KMS-11 (cell line): ENCODE measurements at regions not wholly inside any gene's neighbourhood (a gene's known extent, or its start where the extent isn't known, plus 50 kb on each side); places are given as distances from the start of the nearest gene placed in this dataset.

Source experiments
- H2AFZ ChIP-seq: fragments of 200-600 bp; sonication (generic); 2 replicates; pipeline ENCODE4 v1.6.1; 2016; ENCODE audit warnings: antibody characterized with exemption, mixed run types, low read depth
- H3K27ac ChIP-seq: fragments of 200-600 bp; sonication (generic); 2 replicates; pipeline ENCODE4 v1.6.1; 2016; ENCODE audit warnings: mild to moderate bottlenecking, mixed run types
- H3K27me3 ChIP-seq: fragments of 200-600 bp; sonication (generic); 2 replicates; pipeline ENCODE4 v1.6.1; 2017; ENCODE audit warnings: mild to moderate bottlenecking, low read depth, mixed run types, moderate library complexity; ENCODE audit not compliant: insufficient read depth
- H3K36me3 ChIP-seq: fragments of 200-600 bp; sonication (generic); 2 replicates; pipeline ENCODE4 v1.6.1; 2017; ENCODE audit warnings: mild to moderate bottlenecking, mixed run types; ENCODE audit not compliant: insufficient read depth
- H3K4me1 ChIP-seq: fragments of 200-600 bp; sonication (generic); 2 replicates; pipeline ENCODE4 v1.6.1; 2016; ENCODE audit warnings: mild to moderate bottlenecking, low read depth, mixed run types; ENCODE audit not compliant: poor library complexity, severe bottlenecking
- H3K4me2 ChIP-seq: fragments of 200-600 bp; sonication (generic); 2 replicates; pipeline ENCODE4 v1.7.0; 2016; ENCODE audit warnings: mild to moderate bottlenecking, mixed run types
- H3K4me3 ChIP-seq: fragments of 200-600 bp; sonication (generic); IDR thresholded peaks from 2 replicates; pipeline ENCODE4 v1.6.1; 2017; ENCODE audit warnings: low read depth, low read length, mixed read lengths; ENCODE audit not compliant: insufficient read depth
- H3K79me2 ChIP-seq: fragments of 200-600 bp; sonication (generic); 2 replicates; pipeline ENCODE4 v1.6.1; 2016; ENCODE audit warnings: low read depth, mixed run types; ENCODE audit not compliant: insufficient read depth
- H3K9ac ChIP-seq: fragments of 200-600 bp; sonication (generic); 2 replicates; pipeline ENCODE4 v1.6.1; 2016; ENCODE audit warnings: mild to moderate bottlenecking, mixed run types
- H4K20me1 ChIP-seq: fragments of 200-600 bp; sonication (generic); 2 replicates; pipeline ENCODE4 v1.6.1; 2016; ENCODE audit warnings: mild to moderate bottlenecking, mixed run types; ENCODE audit not compliant: insufficient read depth
- TF ChIP-seq, protein P1 (sequence below): fragments of 200-600 bp; sonication (generic); conservative IDR thresholded peaks from 2 replicates; pipeline ENCODE4 v1.6.1; 2017; ENCODE audit warnings: low read depth, mild to moderate bottlenecking, antibody characterized with exemption, low read length, moderate library complexity, mixed read lengths

DNA sequence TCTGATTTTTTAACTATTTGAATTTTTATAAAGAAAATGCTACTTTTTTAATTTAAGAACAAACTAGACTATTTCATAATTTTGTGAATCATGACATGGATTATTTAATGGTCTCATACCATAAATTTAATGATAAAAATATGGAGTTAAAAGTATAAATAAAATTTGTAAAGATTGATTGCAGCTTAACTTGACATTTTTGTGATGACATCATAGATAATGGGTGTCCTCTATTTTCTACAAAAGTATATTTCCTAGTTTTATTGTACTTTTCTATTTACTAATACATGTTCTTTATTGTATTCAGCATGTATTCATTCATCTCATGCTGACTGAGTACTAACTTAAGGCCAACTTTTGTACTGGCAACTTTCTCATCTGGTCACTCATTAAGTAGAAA lies 1096.5 kb downstream of the NR2F1-AS1 start:
- Histone ChIP-seq H3K4me2 (no peak overlapping the region), H3K79me2 (no peaks in the 10 kb centered on the region), H4K20me1 (no peaks in the 10 kb centered on the region), H3K36me3 (no peaks in the 10 kb centered on the region), H3K27me3 (no peaks in the 10 kb centered on the region), H3K4me1 (no peaks in the 10 kb centered on the region), H3K9ac (no peak overlapping the region), H3K4me3 (no peak overlapping the region), H2AFZ (no peak overlapping the region), H3K27ac (no peak overlapping the region)
- TF ChIP-seq, protein P1, sequence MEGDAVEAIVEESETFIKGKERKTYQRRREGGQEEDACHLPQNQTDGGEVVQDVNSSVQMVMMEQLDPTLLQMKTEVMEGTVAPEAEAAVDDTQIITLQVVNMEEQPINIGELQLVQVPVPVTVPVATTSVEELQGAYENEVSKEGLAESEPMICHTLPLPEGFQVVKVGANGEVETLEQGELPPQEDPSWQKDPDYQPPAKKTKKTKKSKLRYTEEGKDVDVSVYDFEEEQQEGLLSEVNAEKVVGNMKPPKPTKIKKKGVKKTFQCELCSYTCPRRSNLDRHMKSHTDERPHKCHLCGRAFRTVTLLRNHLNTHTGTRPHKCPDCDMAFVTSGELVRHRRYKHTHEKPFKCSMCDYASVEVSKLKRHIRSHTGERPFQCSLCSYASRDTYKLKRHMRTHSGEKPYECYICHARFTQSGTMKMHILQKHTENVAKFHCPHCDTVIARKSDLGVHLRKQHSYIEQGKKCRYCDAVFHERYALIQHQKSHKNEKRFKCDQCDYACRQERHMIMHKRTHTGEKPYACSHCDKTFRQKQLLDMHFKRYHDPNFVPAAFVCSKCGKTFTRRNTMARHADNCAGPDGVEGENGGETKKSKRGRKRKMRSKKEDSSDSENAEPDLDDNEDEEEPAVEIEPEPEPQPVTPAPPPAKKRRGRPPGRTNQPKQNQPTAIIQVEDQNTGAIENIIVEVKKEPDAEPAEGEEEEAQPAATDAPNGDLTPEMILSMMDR = no peak

DNA sequence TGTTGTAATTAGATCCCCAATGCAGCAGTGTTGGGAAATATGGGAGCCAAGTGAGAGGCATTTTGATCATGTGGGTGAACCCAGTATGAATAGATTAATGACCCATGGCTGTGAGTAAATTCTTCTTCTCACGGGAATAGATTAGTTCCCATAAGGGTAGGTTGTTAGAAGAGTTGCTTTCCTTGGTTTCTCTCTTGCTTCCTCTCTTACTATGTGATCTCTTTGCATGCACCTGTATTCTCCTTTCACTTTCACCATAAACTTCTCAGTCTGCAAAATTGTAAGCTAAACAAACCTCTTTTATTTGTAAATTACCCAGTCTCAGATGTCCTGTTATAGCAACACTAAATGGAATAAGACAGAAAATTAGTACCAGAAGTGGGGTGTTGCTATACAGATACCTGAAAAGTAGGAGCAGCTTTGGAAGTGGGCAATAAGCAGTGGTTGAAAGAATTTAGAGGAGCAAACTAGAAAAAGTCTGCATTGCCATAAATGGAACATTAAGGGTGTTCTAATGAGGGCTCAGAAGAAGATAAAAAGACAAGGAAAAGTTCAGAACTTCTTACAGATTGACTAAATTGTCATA lies 1090.0 kb upstream of the ARRDC3 start:
- Histone ChIP-seq H3K4me3 (no peak overlapping the region), H4K20me1 (no peaks in the 10 kb centered on the region), H3K4me2 (no peak overlapping the region), H3K27me3 (no peaks in the 10 kb centered on the region), H3K9ac (no peak overlapping the region), H3K36me3 (no peaks in the 10 kb centered on the region), H3K79me2 (no peaks in the 10 kb centered on the region), H3K4me1 (no peaks in the 10 kb centered on the region), H2AFZ (no peak overlapping the region), H3K27ac (no peak overlapping the region)
- TF ChIP-seq, protein P1 = no peak

DNA sequence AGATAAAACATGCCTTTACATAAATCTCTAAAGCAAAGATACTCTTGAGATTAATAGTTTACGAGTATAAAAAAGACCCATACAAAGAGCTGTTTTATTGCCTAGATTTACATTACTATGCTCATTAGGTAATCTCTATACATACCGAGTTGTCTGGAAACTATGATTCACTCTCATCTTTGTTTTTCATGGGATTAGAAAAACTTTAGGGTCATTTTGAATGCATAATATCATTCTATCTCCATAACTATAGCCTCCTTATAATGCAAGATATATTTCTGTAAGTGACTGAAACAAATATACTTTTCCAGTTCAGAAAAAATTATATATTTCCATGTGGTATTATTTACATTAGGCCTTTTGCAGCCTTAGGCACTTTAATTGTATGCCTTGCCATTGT lies 1088.7 kb upstream of the ARRDC3 start:
- TF ChIP-seq, protein P1 = no peak
- Histone ChIP-seq H4K20me1 (no peaks in the 10 kb centered on the region), H3K4me1 (no peaks in the 10 kb centered on the region), H3K9ac (no peak overlapping the region), H3K36me3 (no peaks in the 10 kb centered on the region), H2AFZ (no peak overlapping the region), H3K27me3 (no peaks in the 10 kb centered on the region), H3K4me2 (no peak overlapping the region), H3K79me2 (no peaks in the 10 kb centered on the region), H3K27ac (no peak overlapping the region), H3K4me3 (no peak overlapping the region)

DNA sequence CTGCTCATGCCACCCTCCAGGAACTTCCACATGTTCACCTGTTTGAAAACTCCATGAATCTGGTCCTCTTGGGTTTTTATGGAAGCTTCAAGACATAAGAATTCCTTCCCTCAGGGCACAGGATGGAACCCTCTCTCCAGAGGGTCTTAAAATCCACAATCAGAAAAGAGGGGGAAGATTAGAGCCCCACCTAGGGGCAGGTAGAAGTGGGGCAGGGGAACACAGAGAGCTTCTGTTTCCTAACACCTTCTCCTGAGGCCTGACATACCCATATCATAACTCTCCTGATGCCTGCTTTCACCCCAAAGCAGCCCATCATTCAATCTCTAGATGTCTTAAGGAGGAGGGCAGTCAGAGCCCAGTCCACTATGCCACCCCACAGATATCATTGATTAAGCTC lies 1087.7 kb upstream of the ARRDC3 start:
- H3K79me2 ChIP-seq = no peaks in the 10 kb centered on the region
- H3K4me2 ChIP-seq = no peak overlapping the region
- no peaks in the 10 kb centered on the region for H3K36me3 ChIP-seq
- H3K9ac ChIP-seq = no peak overlapping the region
- H2AFZ ChIP-seq = no peak overlapping the region
- no peaks in the 10 kb centered on the region for H3K27me3 ChIP-seq
- no peak overlapping the region for H3K4me3 ChIP-seq
- no peaks in the 10 kb centered on the region for H3K4me1 ChIP-seq
- TF ChIP-seq, protein P1 = peak; percentile 40
- no peaks in the 10 kb centered on the region for H4K20me1 ChIP-seq
- no peak overlapping the region for H3K27ac ChIP-seq

DNA sequence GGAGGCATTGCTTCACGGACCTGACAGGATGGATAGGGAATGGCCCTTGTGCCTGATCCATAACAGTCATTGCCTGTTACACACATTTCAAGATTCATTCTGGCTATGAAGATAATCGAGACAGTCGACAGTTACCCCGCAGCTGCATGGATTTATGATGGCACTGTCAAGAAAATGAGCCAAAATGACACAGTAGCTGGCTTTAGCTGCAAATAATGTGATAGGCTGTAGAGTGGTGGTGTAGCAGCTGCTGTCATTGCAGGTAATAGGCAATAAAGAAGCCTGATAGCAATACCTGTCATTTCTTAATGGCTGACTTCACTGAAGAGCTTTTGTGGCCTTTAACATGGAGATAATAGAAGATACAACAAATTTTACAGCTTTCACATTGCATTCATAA lies 1085.2 kb upstream of the ARRDC3 start:
- no peaks in the 10 kb centered on the region for H3K79me2 ChIP-seq
- H3K4me3 ChIP-seq = no peak overlapping the region
- H3K4me2 ChIP-seq = no peak overlapping the region
- H3K27ac ChIP-seq = no peak overlapping the region
- H3K9ac ChIP-seq = no peak overlapping the region
- TF ChIP-seq, protein P1 = no peak
- no peaks in the 10 kb centered on the region for H3K4me1 ChIP-seq
- H4K20me1 ChIP-seq = no peaks in the 10 kb centered on the region
- H3K27me3 ChIP-seq = no peaks in the 10 kb centered on the region
- H2AFZ ChIP-seq = no peak overlapping the region
- H3K36me3 ChIP-seq = no peaks in the 10 kb centered on the region
